ENCODE measurements at regions not wholly inside any gene's neighbourhood (a gene's known extent, or its start where the extent isn't known, plus 50 kb on each side); places are given as distances from the start of the nearest gene placed in this dataset.

DNA sequence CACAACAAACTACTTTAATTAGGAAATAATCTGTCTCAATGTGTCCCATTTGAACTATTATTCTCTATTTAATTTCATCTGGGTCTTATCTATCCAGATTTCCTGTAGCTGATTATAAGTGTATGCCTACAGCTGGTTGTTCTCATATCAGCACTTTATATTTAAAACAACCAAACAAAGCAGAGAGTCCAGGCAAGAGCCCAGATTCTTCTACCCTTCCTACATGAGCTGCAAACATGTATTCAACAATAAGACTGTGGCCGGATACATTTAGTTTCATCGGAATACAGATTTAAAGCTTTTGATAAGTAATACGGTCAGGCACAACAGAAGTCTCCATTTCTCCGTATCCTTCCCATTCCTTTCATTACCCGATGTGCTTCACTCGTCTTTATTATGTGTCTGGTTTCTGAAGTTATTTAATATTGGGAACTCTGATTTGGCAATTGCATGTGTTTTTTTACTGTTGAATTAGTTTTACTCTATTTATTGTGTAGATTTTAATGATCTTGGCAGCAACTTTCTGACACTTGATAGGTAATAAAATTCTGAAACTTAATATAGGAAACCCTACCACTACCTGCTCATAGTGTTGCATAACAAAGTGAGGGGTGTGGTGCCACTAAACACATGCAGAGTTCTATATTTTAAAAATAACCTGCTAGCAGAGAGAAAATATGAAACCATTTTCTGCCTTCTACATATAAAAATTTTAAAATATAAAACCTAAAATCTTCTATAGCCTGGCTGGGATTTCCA is 653.5 kb upstream of the PTCHD4 start:
- 55 to 58% (median 56%) methylated on average over 6 of the region's 6 CpGs for WGBS, 3 donors
- intact Hi-C loops (cut with DNase I), result no loop called here
- no peak overlapping the region for H3K27ac ChIP-seq
- H3K27me3 ChIP-seq, result no peaks in the 10 kb centered on the region
- TF ChIP-seq, protein P1, sequence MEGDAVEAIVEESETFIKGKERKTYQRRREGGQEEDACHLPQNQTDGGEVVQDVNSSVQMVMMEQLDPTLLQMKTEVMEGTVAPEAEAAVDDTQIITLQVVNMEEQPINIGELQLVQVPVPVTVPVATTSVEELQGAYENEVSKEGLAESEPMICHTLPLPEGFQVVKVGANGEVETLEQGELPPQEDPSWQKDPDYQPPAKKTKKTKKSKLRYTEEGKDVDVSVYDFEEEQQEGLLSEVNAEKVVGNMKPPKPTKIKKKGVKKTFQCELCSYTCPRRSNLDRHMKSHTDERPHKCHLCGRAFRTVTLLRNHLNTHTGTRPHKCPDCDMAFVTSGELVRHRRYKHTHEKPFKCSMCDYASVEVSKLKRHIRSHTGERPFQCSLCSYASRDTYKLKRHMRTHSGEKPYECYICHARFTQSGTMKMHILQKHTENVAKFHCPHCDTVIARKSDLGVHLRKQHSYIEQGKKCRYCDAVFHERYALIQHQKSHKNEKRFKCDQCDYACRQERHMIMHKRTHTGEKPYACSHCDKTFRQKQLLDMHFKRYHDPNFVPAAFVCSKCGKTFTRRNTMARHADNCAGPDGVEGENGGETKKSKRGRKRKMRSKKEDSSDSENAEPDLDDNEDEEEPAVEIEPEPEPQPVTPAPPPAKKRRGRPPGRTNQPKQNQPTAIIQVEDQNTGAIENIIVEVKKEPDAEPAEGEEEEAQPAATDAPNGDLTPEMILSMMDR (IDR thresholded peaks at IDR 0.05), result no peak
- no peak for TF ChIP-seq POLR2A (IDR thresholded peaks at IDR 0.05)
- no peak for TF ChIP-seq EP300 (IDR thresholded peaks at IDR 0.05)
- H3K4me3 ChIP-seq, result no peak overlapping the region
- H3K4me1 ChIP-seq (ENCODE audit: insufficient read depth), result no peaks in the 10 kb centered on the region
- DNase-seq, result no peak
- no peaks in the 10 kb centered on the region for H3K36me3 ChIP-seq
- no peaks in the 10 kb centered on the region for H3K9me3 ChIP-seq

DNA sequence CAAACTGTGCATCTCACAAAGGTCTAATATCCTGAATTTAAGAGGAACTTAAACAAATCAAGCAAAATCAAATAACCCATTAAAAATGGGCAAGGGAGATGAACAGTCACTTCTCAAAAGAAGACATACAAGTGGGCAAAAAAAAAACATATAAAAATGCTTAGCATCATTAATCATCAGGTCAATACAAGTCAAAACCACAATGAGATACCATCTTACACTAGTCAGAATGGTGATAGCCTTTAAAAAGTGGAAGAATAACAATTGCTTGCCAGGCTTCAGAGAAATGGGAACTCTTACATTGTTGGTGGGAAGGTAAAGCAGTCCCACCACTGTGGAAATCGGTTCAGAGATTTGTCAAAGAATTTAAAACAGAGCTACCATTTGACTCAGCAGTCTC is 646.7 kb upstream of the PTCHD4 start:
- intact Hi-C loops (cut with DNase I), result no loop called here
- Histone ChIP-seq H3K27me3 (no peaks in the 10 kb centered on the region), H3K36me3 (no peaks in the 10 kb centered on the region), H3K4me1 (ENCODE audit: insufficient read depth) (no peaks in the 10 kb centered on the region), H3K27ac (no peak overlapping the region), H3K4me3 (no peak overlapping the region), H3K9me3 (no peaks in the 10 kb centered on the region)
- WGBS, 3 donors, result 69 to 84% (median 77%) methylated on average over 1 of the region's 1 CpG
- no peak for DNase-seq
- no peak for TF ChIP-seq POLR2A (IDR thresholded peaks at IDR 0.05)
- TF ChIP-seq EP300 (IDR thresholded peaks at IDR 0.05), result no peak
- TF ChIP-seq, protein P1 (IDR thresholded peaks at IDR 0.05), result no peak

GRCh38 chr6:48755315-48755714 is 644.3 kb upstream of the PTCHD4 start:
- WGBS, 3 donors, result 52 to 62% (median 57%) methylated on average over 3 of the region's 3 CpGs
- no peak overlapping the region for H3K27ac ChIP-seq
- H3K9me3 ChIP-seq, result no peaks in the 10 kb centered on the region
- no peak for TF ChIP-seq EP300 (IDR thresholded peaks at IDR 0.05)
- TF ChIP-seq, protein P1 (IDR thresholded peaks at IDR 0.05), result no peak
- no peak for TF ChIP-seq POLR2A (IDR thresholded peaks at IDR 0.05)
- H3K4me3 ChIP-seq, result no peak overlapping the region
- intact Hi-C loops (cut with DNase I), result no loop called here
- no peaks in the 10 kb centered on the region for H3K4me1 ChIP-seq (ENCODE audit: insufficient read depth)
- no peaks in the 10 kb centered on the region for H3K36me3 ChIP-seq
- H3K27me3 ChIP-seq, result no peaks in the 10 kb centered on the region
- DNase-seq, result no peak

- no peak for DNase-seq
- 22 to 35% (median 26%) methylated on average over 3 of the region's 3 CpGs for WGBS, 3 donors
- Histone ChIP-seq H3K36me3 (no peaks in the 10 kb centered on the region), H3K27me3 (no peaks in the 10 kb centered on the region), H3K9me3 (no peaks in the 10 kb centered on the region), H3K27ac (no peak overlapping the region), H3K4me3 (no peak overlapping the region), H3K4me1 (ENCODE audit: insufficient read depth) (no peaks in the 10 kb centered on the region)
- TF ChIP-seq EP300 (IDR thresholded peaks at IDR 0.05), result no peak
- TF ChIP-seq, protein P1 (IDR thresholded peaks at IDR 0.05), result no peak
- TF ChIP-seq POLR2A (IDR thresholded peaks at IDR 0.05), result no peak
- intact Hi-C loops (cut with DNase I), result no loop called here
Observed at GRCh38 chr6:48754641-48755040, 643.6 kb upstream of the PTCHD4 start.
